OCI-LY3 (cell line): ENCODE measurements at regions not wholly inside any gene's neighbourhood (a gene's known extent, or its start where the extent isn't known, plus 50 kb on each side); places are given as distances from the start of the nearest gene placed in this dataset.

Source experiments
- H2AFZ ChIP-seq: fragments of 200-600, 300-600 bp; shearing (Covaris generic); 2 replicates; pipeline ENCODE4 v1.6.0; 2014; ENCODE audit warnings: antibody characterized with exemption, low read depth, low read length
- H3K27ac ChIP-seq: fragments of 200-600, 300-600 bp; sonication (generic); 2 replicates; pipeline ENCODE4 v1.5.1; 2014; ENCODE audit warnings: mild to moderate bottlenecking, low read length, moderate library complexity, mixed read lengths
- H3K27me3 ChIP-seq: fragments of 200-600, 300-600 bp; sonication (generic); 2 replicates; pipeline ENCODE4 v1.6.1; 2014; ENCODE audit warnings: low read depth, low read length, mixed read lengths
- H3K36me3 ChIP-seq: fragments of 200-600, 300-600 bp; sonication (generic); replicated peaks from 2 replicates; pipeline ENCODE3; 2014; ENCODE audit warnings: low read depth, low read length, mixed read lengths
- H3K4me1 ChIP-seq: fragments of 300-600, 200-600 bp; sonication (generic); 2 replicates; pipeline ENCODE4 v1.6.1; 2014; ENCODE audit warnings: low read length, mixed read lengths
- H3K4me2 ChIP-seq: fragments of 200-600, 300-600 bp; sonication (generic); 2 replicates; pipeline ENCODE4 v1.6.1; 2014; ENCODE audit warnings: low read length, mixed read lengths
- H3K4me3 ChIP-seq: fragments of 300-600, 200-600 bp; sonication (generic); 2 replicates; pipeline ENCODE4 v1.5.1; 2014; ENCODE audit warnings: antibody characterized with exemption, mild to moderate bottlenecking, low read length, moderate library complexity
- H3K79me2 ChIP-seq: fragments of 300-600, 200-600 bp; shearing (Covaris generic); 2 replicates; pipeline ENCODE4 v1.6.1; 2014; ENCODE audit warnings: mild to moderate bottlenecking, low read length, mixed read lengths
- H3K9ac ChIP-seq: fragments of 300-600, 200-600 bp; shearing (Covaris generic); 2 replicates; pipeline ENCODE4 v1.6.0; 2014; ENCODE audit warnings: mild to moderate bottlenecking, low read length, moderate library complexity
- H3K9me3 ChIP-seq: fragments of 200-600, 300-600 bp; shearing (Covaris generic); 2 replicates; pipeline ENCODE4 v1.6.1; 2014; ENCODE audit warnings: low read length, mixed read lengths; ENCODE audit not compliant: insufficient read depth
- H4K20me1 ChIP-seq: fragments of 200-600, 300-600 bp; sonication (generic); 2 replicates; pipeline ENCODE4 v1.6.1; 2016; ENCODE audit warnings: low read length, mixed read lengths; ENCODE audit not compliant: insufficient read depth
- EZH2phosphoT487 ChIP-seq: fragments of 200-600 bp; shearing (Covaris generic); IDR thresholded peaks from 2 replicates; pipeline ENCODE4 v1.6.1; 2018; ENCODE audit warnings: antibody characterized with exemption, mixed run types, low read depth
- TF ChIP-seq, protein P1 (sequence below): fragments of 200-600, 300-600 bp; sonication (generic); IDR thresholded peaks from 2 replicates; pipeline ENCODE4 v1.5.1; 2014; ENCODE audit warnings: antibody characterized with exemption, low read length, low read depth

DNA sequence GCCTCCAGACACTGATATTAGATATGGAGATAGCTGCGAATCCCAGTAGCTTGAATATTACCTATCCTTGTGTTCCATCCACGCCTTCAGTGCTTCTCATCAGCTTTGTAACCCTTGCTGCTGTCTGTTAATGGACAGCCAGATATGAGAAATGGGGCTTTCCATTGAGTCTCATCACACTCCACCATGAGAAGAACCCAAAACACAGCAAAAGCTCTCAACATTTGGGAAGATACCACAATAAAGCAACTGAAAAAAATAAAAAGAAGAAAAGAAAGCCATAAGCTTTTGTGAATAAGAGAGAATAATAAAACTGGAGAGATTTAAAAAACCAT is 225.4 kb downstream of the GALC start:
- Histone ChIP-seq H2AFZ (no peak overlapping the region), H3K4me1 (peaks cover 10% of the 10 kb centered on the region), H3K9me3 (peaks cover 3% of the 10 kb centered on the region; the same call in 1 of the 2 replicates), H3K79me2 (no peaks in the 10 kb centered on the region), H3K4me3 (no peak overlapping the region), H3K27me3 (peaks cover 7% of the 10 kb centered on the region; the same call in 1 of the 2 replicates), H3K4me2 (peak overlapping the region; percentile 40), H3K9ac (no peak overlapping the region), H3K27ac (no peak overlapping the region), H4K20me1 (no peaks in the 10 kb centered on the region), H3K36me3 (no peaks in the 10 kb centered on the region)
- TF ChIP-seq EZH2phosphoT487: no peak
- TF ChIP-seq, protein P1, sequence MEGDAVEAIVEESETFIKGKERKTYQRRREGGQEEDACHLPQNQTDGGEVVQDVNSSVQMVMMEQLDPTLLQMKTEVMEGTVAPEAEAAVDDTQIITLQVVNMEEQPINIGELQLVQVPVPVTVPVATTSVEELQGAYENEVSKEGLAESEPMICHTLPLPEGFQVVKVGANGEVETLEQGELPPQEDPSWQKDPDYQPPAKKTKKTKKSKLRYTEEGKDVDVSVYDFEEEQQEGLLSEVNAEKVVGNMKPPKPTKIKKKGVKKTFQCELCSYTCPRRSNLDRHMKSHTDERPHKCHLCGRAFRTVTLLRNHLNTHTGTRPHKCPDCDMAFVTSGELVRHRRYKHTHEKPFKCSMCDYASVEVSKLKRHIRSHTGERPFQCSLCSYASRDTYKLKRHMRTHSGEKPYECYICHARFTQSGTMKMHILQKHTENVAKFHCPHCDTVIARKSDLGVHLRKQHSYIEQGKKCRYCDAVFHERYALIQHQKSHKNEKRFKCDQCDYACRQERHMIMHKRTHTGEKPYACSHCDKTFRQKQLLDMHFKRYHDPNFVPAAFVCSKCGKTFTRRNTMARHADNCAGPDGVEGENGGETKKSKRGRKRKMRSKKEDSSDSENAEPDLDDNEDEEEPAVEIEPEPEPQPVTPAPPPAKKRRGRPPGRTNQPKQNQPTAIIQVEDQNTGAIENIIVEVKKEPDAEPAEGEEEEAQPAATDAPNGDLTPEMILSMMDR: no peak

DNA sequence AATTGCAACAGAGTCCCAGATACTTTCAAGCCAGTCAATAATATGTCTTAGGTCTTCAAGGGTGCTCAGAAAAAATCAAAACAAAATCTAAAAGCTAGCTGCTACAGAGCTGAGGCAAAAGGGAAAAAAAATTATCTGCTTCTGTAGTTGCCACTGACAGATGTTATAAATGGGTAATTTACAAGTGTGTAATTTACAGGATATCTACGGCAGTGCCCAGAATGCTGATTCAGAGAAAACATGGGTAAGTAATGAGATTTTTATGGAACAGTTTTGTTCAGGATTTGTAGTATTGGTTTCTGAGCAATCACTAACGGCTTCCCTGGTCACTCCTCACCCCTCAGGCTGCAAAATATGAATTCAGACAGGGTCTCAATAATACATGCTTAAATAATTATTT is 234.1 kb downstream of the GALC start:
- Histone ChIP-seq H3K36me3 (no peaks in the 10 kb centered on the region), H3K4me1 (peaks cover 50% of the 10 kb centered on the region), H3K4me2 (no peak overlapping the region), H3K27me3 (0 out of 2 replicates have a peak, but pooled peaks cover 2% of the 10 kb centered on the region), H3K79me2 (no peaks in the 10 kb centered on the region), H2AFZ (no peak overlapping the region), H4K20me1 (no peaks in the 10 kb centered on the region), H3K9me3 (0 out of 2 replicates have a peak, but pooled peaks cover 3% of the 10 kb centered on the region), H3K9ac (no peak overlapping the region), H3K4me3 (no peak overlapping the region), H3K27ac (no peak overlapping the region)
- no peak for TF ChIP-seq EZH2phosphoT487
- TF ChIP-seq, protein P1: no peak

GRCh38 chr14:87756661-87757060 is 236.3 kb downstream of the GALC start:
- peak overlapping the region; percentile 81 for H3K27ac ChIP-seq
- H3K79me2 ChIP-seq: no peaks in the 10 kb centered on the region
- H3K4me3 ChIP-seq: peak overlapping the region; percentile 60
- H3K4me1 ChIP-seq: peaks cover 53% of the 10 kb centered on the region
- no peaks in the 10 kb centered on the region for H4K20me1 ChIP-seq
- H2AFZ ChIP-seq: peak overlapping the region; percentile 51
- 0 out of 2 replicates have a peak, but pooled peaks cover 2% of the 10 kb centered on the region for H3K27me3 ChIP-seq
- no peaks in the 10 kb centered on the region for H3K9me3 ChIP-seq
- H3K9ac ChIP-seq: peak overlapping the region; percentile 54
- peak overlapping the region; percentile 89 for H3K4me2 ChIP-seq
- no peak for TF ChIP-seq EZH2phosphoT487
- TF ChIP-seq, protein P1: no peak
- H3K36me3 ChIP-seq: no peaks in the 10 kb centered on the region

- Histone ChIP-seq H3K9ac (no peak overlapping the region), H3K27ac (peak overlapping the region; percentile 50), H2AFZ (peak overlapping the region; percentile 46), H3K27me3 (0 out of 2 replicates have a peak, but pooled peaks cover 2% of the 10 kb centered on the region), H3K4me3 (peak overlapping the region; percentile 3), H3K4me2 (peak overlapping the region; percentile 50), H3K36me3 (no peaks in the 10 kb centered on the region), H3K9me3 (no peaks in the 10 kb centered on the region), H3K4me1 (peaks cover 61% of the 10 kb centered on the region), H3K79me2 (no peaks in the 10 kb centered on the region), H4K20me1 (no peaks in the 10 kb centered on the region)
- TF ChIP-seq, protein P1: no peak
- no peak for TF ChIP-seq EZH2phosphoT487
Observed at GRCh38 chr14:87754520-87755223, 238.3 kb downstream of the GALC start.
